Body of pancreas (tissue), 4 donors: ENCODE measurements at regions not wholly inside any gene's neighbourhood (a gene's known extent, or its start where the extent isn't known, plus 50 kb on each side); places are given as distances from the start of the nearest gene placed in this dataset.

Experiments used
- ATAC-seq: fragments of 150-250 bp; one replicate; pipeline ENCODE4 v1.9.1; 2016
- DNase-seq, 4 donors: peaks; one replicate each; pipeline ENCODE4 v3.0.0-alpha.2; 2019
- H3K27ac ChIP-seq, 4 donors: fragments of 200-600 bp; sonication (generic); 1 replicate in 3 of 4; 2 replicates in 1 of 4; pipeline versions ENCODE4 v1.5.1 to v1.6.1; 2016 to 2019; ENCODE audit warnings: mild to moderate bottlenecking in 1 of 4, mixed read lengths in 1 of 4, moderate library complexity in 1 of 4
- H3K27me3 ChIP-seq, 2 donors: fragments of 200-600 bp; sonication (generic); one replicate each; pipeline ENCODE4 v1.6.0; 2016; ENCODE audit warnings: mild to moderate bottlenecking in 1 of 2
- H3K36me3 ChIP-seq, 2 donors: fragments of 200-600 bp; sonication (generic); replicated peaks in 1 of 2; 2 replicates each; pipeline ENCODE4 v1.5.1; 2016; ENCODE audit warnings: low read depth in 2 of 2; ENCODE audit not compliant: insufficient read depth in 1 of 2
- H3K4me1 ChIP-seq: fragments of 200-600 bp; sonication (generic); one replicate; pipeline ENCODE4 v1.6.0; 2016
- H3K4me3 ChIP-seq, 2 donors: fragments of 200-600 bp; sonication (generic); 1 replicate in 1 of 2; 2 replicates in 1 of 2; pipeline ENCODE4 v1.5.1; 2016 to 2019
- H3K9me3 ChIP-seq, 3 donors: fragments of 200-600 bp; sonication (generic); 1 replicate in 2 of 3; 2 replicates in 1 of 3; pipeline ENCODE4 v1.5.1; 2016
- CTCF ChIP-seq, 7 experiments: fragments of 450-650 bp in 4 of 7; fragments of 200-600 bp in 3 of 7; sonication (generic) in 3 of 7; IDR thresholded peaks; one replicate each; pipeline ENCODE4 v1.5.1; 2016 to 2019; ENCODE audit warnings: antibody characterized with exemption in 7 of 7
- POLR2A ChIP-seq, 3 donors: fragments of 450-650 bp; IDR thresholded peaks; one replicate each; pipeline ENCODE4 v1.6.1; 2016; ENCODE audit warnings: antibody characterized with exemption in 3 of 3, mild to moderate bottlenecking in 2 of 3
- WGBS, 2 donors: methylation state at CpG; one replicate each; pipeline ENCODE4 v1.1.5; 2017; 5-methylcytosine and 5-hydroxymethylcytosine counted together
- intact Hi-C: fragments of 100-400 bp; cut with DNase I; formaldehyde crosslinking; loops from one replicate; pipeline ENCODE4 v1.15.1; 2023

- TF ChIP-seq CTCF (IDR thresholded peaks at IDR 0.05), result no peak
- TF ChIP-seq POLR2A (IDR thresholded peaks at IDR 0.05), result no peak
- Histone ChIP-seq H3K27ac (peak overlapping the region; percentile 14 to 75 (median 56)), H3K27me3 (no peaks in the 10 kb centered on the region), H3K4me3 (no peak overlapping the region), H3K4me1 (peaks cover 88% of the 10 kb centered on the region), H3K9me3 (no peaks in the 10 kb centered on the region), H3K36me3 (no peaks in the 10 kb centered on the region)
- intact Hi-C loops, result no loop called here
- no peak for ATAC-seq
- 66 to 79% methylated on average over 5 of the region's 5 CpGs for WGBS, 2 donors
- DNase-seq, result no peak
Measured at GRCh38 chr6:108766419-108766818, 81.8 kb upstream of the ARMC2 start.

GRCh38 chr6:108766886-108767285 lies 81.3 kb upstream of the ARMC2 start:
- Histone ChIP-seq H3K9me3 (no peaks in the 10 kb centered on the region), H3K27ac (peak overlapping the region; percentile 14 to 75 (median 56)), H3K4me3 (no peak overlapping the region), H3K36me3 (no peaks in the 10 kb centered on the region), H3K27me3 (no peaks in the 10 kb centered on the region), H3K4me1 (peaks cover 83% of the 10 kb centered on the region)
- WGBS, 2 donors, result 67 to 71% methylated on average over 6 of the region's 6 CpGs
- intact Hi-C loops, result no loop called here
- peak in 1 of 4 donors; percentile 34 for DNase-seq
- TF ChIP-seq CTCF (IDR thresholded peaks at IDR 0.05) (no peak), POLR2A (IDR thresholded peaks at IDR 0.05) (no peak)
- ATAC-seq, result no peak

- no peak for ATAC-seq
- H3K4me1 ChIP-seq, result peaks cover 76% of the 10 kb centered on the region
- no peaks in the 10 kb centered on the region for H3K36me3 ChIP-seq
- TF ChIP-seq CTCF (IDR thresholded peaks at IDR 0.05), result no peak
- no peak for TF ChIP-seq POLR2A (IDR thresholded peaks at IDR 0.05)
- intact Hi-C loops, result no loop called here
- H3K27me3 ChIP-seq, result no peaks in the 10 kb centered on the region
- no peak overlapping the region for H3K4me3 ChIP-seq
- H3K9me3 ChIP-seq, result no peaks in the 10 kb centered on the region
- peak overlapping the region in 3 of 4 donors; percentile 14 to 74 (median 61) for H3K27ac ChIP-seq
- WGBS, 2 donors, result 66 to 70% methylated on average over 7 of the region's 7 CpGs
- no peak for DNase-seq
Measured at GRCh38 chr6:108767418-108768165, 80.6 kb upstream of the ARMC2 start.

- Histone ChIP-seq H3K27me3 (no peaks in the 10 kb centered on the region), H3K36me3 (no peaks in the 10 kb centered on the region), H3K4me1 (peaks cover 70% of the 10 kb centered on the region), H3K9me3 (no peaks in the 10 kb centered on the region), H3K4me3 (no peak overlapping the region), H3K27ac (peak overlapping the region in 3 of 4 donors; percentile 14 to 74 (median 61))
- no peak for TF ChIP-seq POLR2A (IDR thresholded peaks at IDR 0.05)
- no peak for TF ChIP-seq CTCF (IDR thresholded peaks at IDR 0.05)
- WGBS, 2 donors, result 82 to 90% methylated on average over 1 of the region's 1 CpG
- intact Hi-C loops, result no loop called here
- ATAC-seq, result no peak
- no peak for DNase-seq
Measured at GRCh38 chr6:108768166-108768555, 80.1 kb upstream of the ARMC2 start.
